ENCODE measurements at regions not wholly inside any gene's neighbourhood (a gene's known extent, or its start where the extent isn't known, plus 50 kb on each side); places are given as distances from the start of the nearest gene placed in this dataset.

DNA sequence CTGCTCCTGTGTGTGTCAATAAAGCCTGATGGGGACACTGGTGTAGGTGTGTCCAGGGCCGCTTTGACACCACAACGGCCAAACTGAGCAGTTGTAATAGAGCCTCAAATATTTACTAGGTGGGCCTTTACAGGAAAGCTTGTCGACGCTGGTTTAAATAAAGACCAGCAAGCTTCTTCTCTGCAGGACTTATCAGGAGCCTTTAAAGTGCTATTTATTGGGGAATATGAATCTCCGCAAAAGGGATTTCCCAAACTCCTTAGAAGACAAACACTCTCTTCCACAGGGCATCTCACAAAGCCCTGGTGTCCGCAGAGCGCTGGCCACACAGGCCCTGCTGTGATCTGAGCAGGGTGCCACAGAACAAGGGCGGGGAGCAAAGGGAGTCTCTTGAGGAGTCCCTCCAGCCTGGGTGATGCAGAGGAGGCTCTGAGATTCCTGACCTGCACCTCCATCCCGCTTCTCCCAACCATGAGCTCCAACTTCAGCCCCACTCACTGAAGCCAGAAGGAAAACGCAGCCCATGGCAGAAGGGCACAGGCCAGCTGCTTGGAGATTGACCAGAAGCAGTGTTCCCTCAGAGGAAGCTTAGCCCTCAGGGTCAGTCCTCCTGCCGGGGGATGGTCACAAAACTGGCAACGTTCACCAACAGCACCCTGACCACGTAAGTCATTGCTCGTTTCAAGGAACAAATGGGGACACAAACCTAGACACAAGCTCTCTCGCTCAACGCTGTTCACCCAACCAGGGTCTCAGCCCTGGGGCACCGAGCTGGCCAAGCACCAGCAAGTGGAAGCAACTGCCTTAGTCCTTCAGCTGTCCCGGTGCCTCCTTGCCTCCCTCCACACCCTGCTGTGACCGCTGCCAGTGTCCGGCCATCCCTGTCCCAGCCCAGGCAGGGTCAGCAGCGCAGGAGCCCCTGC is 129.5 kb downstream of the OAT start:
- H4K20me1 ChIP-seq (ENCODE audit: control insufficient read depth, extremely low read depth, insufficient read depth, low read length): no peaks in the 10 kb centered on the region
- no peaks in the 10 kb centered on the region for H3K36me3 ChIP-seq (ENCODE audit: control insufficient read depth, insufficient read depth, low read length)
- TF ChIP-seq, protein P1, sequence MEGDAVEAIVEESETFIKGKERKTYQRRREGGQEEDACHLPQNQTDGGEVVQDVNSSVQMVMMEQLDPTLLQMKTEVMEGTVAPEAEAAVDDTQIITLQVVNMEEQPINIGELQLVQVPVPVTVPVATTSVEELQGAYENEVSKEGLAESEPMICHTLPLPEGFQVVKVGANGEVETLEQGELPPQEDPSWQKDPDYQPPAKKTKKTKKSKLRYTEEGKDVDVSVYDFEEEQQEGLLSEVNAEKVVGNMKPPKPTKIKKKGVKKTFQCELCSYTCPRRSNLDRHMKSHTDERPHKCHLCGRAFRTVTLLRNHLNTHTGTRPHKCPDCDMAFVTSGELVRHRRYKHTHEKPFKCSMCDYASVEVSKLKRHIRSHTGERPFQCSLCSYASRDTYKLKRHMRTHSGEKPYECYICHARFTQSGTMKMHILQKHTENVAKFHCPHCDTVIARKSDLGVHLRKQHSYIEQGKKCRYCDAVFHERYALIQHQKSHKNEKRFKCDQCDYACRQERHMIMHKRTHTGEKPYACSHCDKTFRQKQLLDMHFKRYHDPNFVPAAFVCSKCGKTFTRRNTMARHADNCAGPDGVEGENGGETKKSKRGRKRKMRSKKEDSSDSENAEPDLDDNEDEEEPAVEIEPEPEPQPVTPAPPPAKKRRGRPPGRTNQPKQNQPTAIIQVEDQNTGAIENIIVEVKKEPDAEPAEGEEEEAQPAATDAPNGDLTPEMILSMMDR (conservative IDR thresholded peaks at IDR 0.05 in 1 of 2, IDR thresholded peaks at IDR 0.05 in 1 of 2; ENCODE audit: low read depth in 1 of 2, low read length in 2 of 2): no peak
- TF ChIP-seq EZH2 (IDR thresholded peaks at IDR 0.05; ENCODE audit: low read length, missing control alignments): no peak
- H2AFZ ChIP-seq (ENCODE audit: low read length): no peak overlapping the region
- H3K9me3 ChIP-seq (ENCODE audit: control insufficient read depth, insufficient read depth, low read depth, low read length): no peaks in the 10 kb centered on the region
- H3K4me3 ChIP-seq (replicated peaks in 1 of 4; ENCODE audit: control extremely low read depth in 1 of 4, insufficient read depth in 1 of 4, low read depth in 3 of 4, low read length in 4 of 4): no peak overlapping the region
- H3K79me2 ChIP-seq (ENCODE audit: control insufficient read depth, insufficient read depth, low read length): no peaks in the 10 kb centered on the region
- no peaks in the 10 kb centered on the region for H3K27me3 ChIP-seq (ENCODE audit: control insufficient read depth, insufficient read depth, low read length)
- no peak overlapping the region for H3K9ac ChIP-seq (ENCODE audit: insufficient read depth, low read length)
- no peak overlapping the region for H3K4me2 ChIP-seq (ENCODE audit: extremely low read depth, insufficient read depth, low read length)
- H3K4me1 ChIP-seq (ENCODE audit: control insufficient read depth, extremely low read depth, insufficient read depth, low read length): no peaks in the 10 kb centered on the region
- H3K27ac ChIP-seq (ENCODE audit: insufficient read depth, low read length): no peak overlapping the region
- DNase-seq (ENCODE audit: low read depth in 2 of 2): no peak

DNA sequence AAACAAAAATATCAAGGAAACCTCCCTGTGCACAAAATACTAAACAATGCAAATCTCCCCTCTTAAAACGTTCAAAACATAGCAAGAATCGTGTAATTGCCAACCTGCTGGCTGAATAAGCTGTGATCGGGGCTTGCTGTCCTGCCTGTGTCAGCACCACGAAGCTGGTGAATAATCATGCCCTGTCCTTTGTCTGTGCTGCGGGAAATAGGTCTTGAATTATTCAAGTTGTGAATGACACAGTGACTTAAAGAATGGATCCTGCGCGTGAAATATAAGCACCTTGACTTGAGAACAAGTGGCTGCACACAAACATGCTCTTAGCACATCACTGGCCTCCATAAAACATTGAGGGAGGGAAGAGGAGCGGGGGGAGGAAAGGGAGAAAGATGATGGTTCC is 130.2 kb downstream of the OAT start:
- TF ChIP-seq EZH2 (IDR thresholded peaks at IDR 0.05; ENCODE audit: low read length, missing control alignments): no peak
- TF ChIP-seq, protein P1 (conservative IDR thresholded peaks at IDR 0.05 in 1 of 2, IDR thresholded peaks at IDR 0.05 in 1 of 2; ENCODE audit: low read depth in 1 of 2, low read length in 2 of 2): no peak
- Histone ChIP-seq H3K9ac (ENCODE audit: insufficient read depth, low read length) (no peak overlapping the region), H3K27ac (ENCODE audit: insufficient read depth, low read length) (no peak overlapping the region), H3K4me2 (ENCODE audit: extremely low read depth, insufficient read depth, low read length) (no peak overlapping the region), H3K9me3 (ENCODE audit: control insufficient read depth, insufficient read depth, low read depth, low read length) (no peaks in the 10 kb centered on the region), H4K20me1 (ENCODE audit: control insufficient read depth, extremely low read depth, insufficient read depth, low read length) (no peaks in the 10 kb centered on the region), H2AFZ (ENCODE audit: low read length) (no peak overlapping the region), H3K4me3 (replicated peaks in 1 of 4; ENCODE audit: control extremely low read depth in 1 of 4, insufficient read depth in 1 of 4, low read depth in 3 of 4, low read length in 4 of 4) (no peak overlapping the region), H3K79me2 (ENCODE audit: control insufficient read depth, insufficient read depth, low read length) (no peaks in the 10 kb centered on the region), H3K4me1 (ENCODE audit: control insufficient read depth, extremely low read depth, insufficient read depth, low read length) (no peaks in the 10 kb centered on the region), H3K36me3 (ENCODE audit: control insufficient read depth, insufficient read depth, low read length) (no peaks in the 10 kb centered on the region), H3K27me3 (ENCODE audit: control insufficient read depth, insufficient read depth, low read length) (no peaks in the 10 kb centered on the region)
- DNase-seq (ENCODE audit: low read depth in 2 of 2): no peak

DNA sequence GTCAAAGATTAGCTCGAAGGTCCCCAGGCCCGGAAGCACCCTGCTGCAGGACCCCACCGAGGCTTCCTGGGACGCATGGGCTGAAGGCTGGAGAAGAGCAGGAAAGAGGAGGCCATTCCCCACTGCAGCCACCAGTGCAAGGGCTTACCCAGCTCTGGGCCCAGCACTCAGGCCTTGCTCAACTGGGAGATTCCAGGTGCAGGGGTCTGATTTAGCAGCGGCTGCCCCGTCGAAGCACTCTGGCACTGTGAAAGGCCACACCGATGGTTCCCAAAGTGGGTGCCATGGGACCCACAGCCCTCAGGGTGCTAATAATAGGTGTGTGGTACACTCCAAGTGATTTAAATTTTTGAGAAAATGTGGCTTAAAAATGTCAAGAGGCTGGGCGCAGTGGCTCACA is 130.9 kb downstream of the OAT start:
- Histone ChIP-seq H3K79me2 (ENCODE audit: control insufficient read depth, insufficient read depth, low read length) (no peaks in the 10 kb centered on the region), H3K4me3 (replicated peaks in 1 of 4; ENCODE audit: control extremely low read depth in 1 of 4, insufficient read depth in 1 of 4, low read depth in 3 of 4, low read length in 4 of 4) (no peak overlapping the region), H4K20me1 (ENCODE audit: control insufficient read depth, extremely low read depth, insufficient read depth, low read length) (no peaks in the 10 kb centered on the region), H3K4me1 (ENCODE audit: control insufficient read depth, extremely low read depth, insufficient read depth, low read length) (no peaks in the 10 kb centered on the region), H3K9ac (ENCODE audit: insufficient read depth, low read length) (no peak overlapping the region), H3K9me3 (ENCODE audit: control insufficient read depth, insufficient read depth, low read depth, low read length) (no peaks in the 10 kb centered on the region), H3K4me2 (ENCODE audit: extremely low read depth, insufficient read depth, low read length) (no peak overlapping the region), H3K27ac (ENCODE audit: insufficient read depth, low read length) (no peak overlapping the region), H2AFZ (ENCODE audit: low read length) (no peak overlapping the region), H3K36me3 (ENCODE audit: control insufficient read depth, insufficient read depth, low read length) (no peaks in the 10 kb centered on the region), H3K27me3 (ENCODE audit: control insufficient read depth, insufficient read depth, low read length) (no peaks in the 10 kb centered on the region)
- no peak for TF ChIP-seq EZH2 (IDR thresholded peaks at IDR 0.05; ENCODE audit: low read length, missing control alignments)
- TF ChIP-seq, protein P1 (conservative IDR thresholded peaks at IDR 0.05 in 1 of 2, IDR thresholded peaks at IDR 0.05 in 1 of 2; ENCODE audit: low read depth in 1 of 2, low read length in 2 of 2): no peak
- no peak for DNase-seq (ENCODE audit: low read depth in 2 of 2)

All from fibroblast of lung (primary cell).